ENCODE measurements at regions not wholly inside any gene's neighbourhood (a gene's known extent, or its start where the extent isn't known, plus 50 kb on each side); places are given as distances from the start of the nearest gene placed in this dataset.

- no peak overlapping the region for H3K4me3 ChIP-seq (replicated peaks; ENCODE audit: low read depth, low read length)
- DNase-seq (ENCODE audit: extremely low read depth, insufficient read length) = no peak
- no peaks in the 10 kb centered on the region for H3K27me3 ChIP-seq (replicated peaks; ENCODE audit: control insufficient read depth, insufficient read depth, low read length)
- no peak for TF ChIP-seq CTCF (IDR thresholded peaks at IDR 0.05; ENCODE audit: insufficient read depth, low read length, poor library complexity, severe bottlenecking)
- no peaks in the 10 kb centered on the region for H3K36me3 ChIP-seq (ENCODE audit: control insufficient read depth, insufficient read depth, low read length)
Observed at GRCh38 chr3:137958636-137959035, 51.3 kb upstream of the CLDN18 start.

Measured in GM06990 (cell line).